ENCODE measurements at regions not wholly inside any gene's neighbourhood (a gene's known extent, or its start where the extent isn't known, plus 50 kb on each side); places are given as distances from the start of the nearest gene placed in this dataset.
"Not testable (repeated sequence)": the region's sequence is repeated elsewhere in the genome, so short reads cannot be mapped to it uniquely, and the experiment has no call there.

- H3K4me3 ChIP-seq (ENCODE audit: low read length); DNase-seq (ENCODE audit: low read depth): not testable (repeated sequence)
Observed at GRCh38 chr13:52324831-52325230, 81.1 kb downstream of the THSD1 start.

- no peak overlapping the region for H3K4me3 ChIP-seq (ENCODE audit: low read length)
- DNase-seq (ENCODE audit: low read depth), result no peak
- TF ChIP-seq CTCF (conservative IDR thresholded peaks at IDR 0.05; ENCODE audit: low read length), result no peak
Observed at GRCh38 chr13:52319876-52320275, 86.1 kb downstream of the THSD1 start.

- H3K4me3 ChIP-seq (ENCODE audit: low read length); DNase-seq (ENCODE audit: low read depth): not testable (repeated sequence)
Observed at GRCh38 chr13:52309833-52310232, 96.1 kb downstream of the THSD1 start.

- H3K4me3 ChIP-seq (ENCODE audit: low read length); DNase-seq (ENCODE audit: low read depth): not testable (repeated sequence)
Observed at GRCh38 chr13:52306336-52306735, 99.6 kb downstream of the THSD1 start.

- not testable (repeated sequence) for H3K4me3 ChIP-seq (ENCODE audit: low read length); DNase-seq (ENCODE audit: low read depth)
Observed at GRCh38 chr13:52303098-52303497, 102.9 kb downstream of the THSD1 start.

GRCh38 chr13:52302688-52303087 lies 103.3 kb downstream of the THSD1 start:
- not testable (repeated sequence) for DNase-seq (ENCODE audit: low read depth); H3K4me3 ChIP-seq (ENCODE audit: low read length)

GRCh38 chr13:52301810-52302400 lies 104.1 kb downstream of the THSD1 start:
- not testable (repeated sequence) for H3K4me3 ChIP-seq (ENCODE audit: low read length); DNase-seq (ENCODE audit: low read depth)

GRCh38 chr13:52298079-52298661 lies 107.8 kb downstream of the THSD1 start:
- DNase-seq (ENCODE audit: low read depth); H3K4me3 ChIP-seq (ENCODE audit: low read length): not testable (repeated sequence)

- H3K4me3 ChIP-seq (ENCODE audit: low read length); DNase-seq (ENCODE audit: low read depth): not testable (repeated sequence)
Observed at GRCh38 chr13:52288891-52289290, 117.1 kb downstream of the THSD1 start.

GRCh38 chr13:52281387-52281786 lies 122.0 kb upstream of the NEK3 start:
- not testable (repeated sequence) for DNase-seq (ENCODE audit: low read depth); H3K4me3 ChIP-seq (ENCODE audit: low read length)

GRCh38 chr13:52279408-52279807 lies 120.0 kb upstream of the NEK3 start:
- not testable (repeated sequence) for DNase-seq (ENCODE audit: low read depth); H3K4me3 ChIP-seq (ENCODE audit: low read length)

GRCh38 chr13:52254299-52254698 lies 94.9 kb upstream of the NEK3 start:
- DNase-seq (ENCODE audit: low read depth); H3K4me3 ChIP-seq (ENCODE audit: low read length): not testable (repeated sequence)

GRCh38 chr13:52240752-52241151 lies 81.4 kb upstream of the NEK3 start:
- H3K4me3 ChIP-seq (ENCODE audit: low read length); DNase-seq (ENCODE audit: low read depth): not testable (repeated sequence)

GRCh38 chr13:52235900-52236595 lies 76.7 kb upstream of the NEK3 start:
- peak; percentile 56 for TF ChIP-seq CTCF (conservative IDR thresholded peaks at IDR 0.05; ENCODE audit: low read length)
- not testable (repeated sequence) for H3K4me3 ChIP-seq (ENCODE audit: low read length)
- DNase-seq (ENCODE audit: low read depth), result peak; percentile 78

- DNase-seq (ENCODE audit: low read depth); H3K4me3 ChIP-seq (ENCODE audit: low read length): not testable (repeated sequence)
Observed at GRCh38 chr13:52234928-52235327, 75.5 kb upstream of the NEK3 start.

- not testable (repeated sequence) for DNase-seq (ENCODE audit: low read depth)
Observed at GRCh38 chr13:52223063-52223462, 63.7 kb upstream of the NEK3 start.

GRCh38 chr13:52213920-52214319 lies 54.5 kb upstream of the NEK3 start:
- H3K4me3 ChIP-seq (ENCODE audit: low read length); DNase-seq (ENCODE audit: low read depth): not testable (repeated sequence)

More at GRCh38 chr13:52223063-52223462, 63.7 kb upstream of the NEK3 start:
- not testable (repeated sequence) for H3K4me3 ChIP-seq (ENCODE audit: low read length)

- not testable (repeated sequence) for DNase-seq (ENCODE audit: low read depth)
Observed at GRCh38 chr13:52212886-52213285, 53.5 kb upstream of the NEK3 start.

More at GRCh38 chr13:52212886-52213285, 53.5 kb upstream of the NEK3 start:
- not testable (repeated sequence) for H3K4me3 ChIP-seq (ENCODE audit: low read length)
